Tongue (tissue), 1 donor: ENCODE measurements at regions not wholly inside any gene's neighbourhood (a gene's known extent, or its start where the extent isn't known, plus 50 kb on each side); places are given as distances from the start of the nearest gene placed in this dataset.
"Not testable (repeated sequence)": the region's sequence is repeated elsewhere in the genome, so short reads cannot be mapped to it uniquely, and the experiment has no call there.

Experiments
- DNase-seq: peaks from one replicate; pipeline ENCODE4 v3.0.0-alpha.2; 2015

DNA sequence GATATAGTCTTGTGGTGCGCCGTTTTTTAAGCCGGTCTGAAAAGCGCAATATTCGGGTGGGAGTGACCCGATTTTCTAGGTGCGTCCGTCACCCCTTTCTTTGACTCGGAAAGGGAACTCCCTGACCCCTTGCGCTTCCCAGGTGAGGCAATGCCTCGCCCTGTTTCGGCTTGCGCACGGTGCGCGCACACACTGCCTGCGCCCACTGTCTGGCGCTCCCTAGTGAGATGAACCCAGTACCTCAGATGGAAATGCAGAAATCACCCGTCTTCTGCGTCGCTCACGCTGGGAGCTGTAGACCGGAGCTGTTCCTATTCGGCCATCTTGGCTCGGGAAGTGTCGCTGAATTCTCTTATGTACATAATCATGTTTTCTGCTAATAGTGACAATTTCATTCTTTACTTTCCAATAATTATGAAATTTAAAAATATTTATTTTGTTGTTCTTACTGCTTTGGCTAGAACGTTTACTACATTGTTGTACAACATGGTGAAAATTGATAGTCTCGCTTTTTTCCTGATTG, 61.2 kb upstream of the MINDY3 start:
- not testable (repeated sequence) for DNase-seq

- DNase-seq: no peak
These were observed 71.1 kb upstream of the MINDY3 start for GRCh38 chr10:15931376-15931775.

GRCh38 chr10:15939543-15939942, 79.2 kb upstream of the MINDY3 start:
- not testable (repeated sequence) for DNase-seq

DNA sequence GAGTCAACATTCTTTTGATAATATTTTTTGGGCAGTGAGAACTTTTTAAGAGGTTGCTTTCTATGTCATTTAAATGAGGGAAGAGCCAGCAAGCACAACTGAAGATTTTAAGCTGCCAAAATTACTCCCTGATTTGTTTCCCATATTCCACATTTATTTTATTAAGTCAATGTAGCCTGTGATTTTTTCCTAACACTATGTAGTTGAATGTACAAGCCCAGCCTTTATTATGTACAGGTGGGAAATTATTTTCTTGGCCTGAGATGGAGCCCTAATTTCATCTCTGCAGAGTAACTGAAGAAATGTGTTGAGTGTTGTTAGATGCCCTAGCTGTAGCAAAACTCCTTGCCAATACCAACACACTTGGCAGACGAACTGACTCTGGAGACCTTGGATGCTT, 83.1 kb upstream of the MINDY3 start:
- peak; percentile 16 for DNase-seq

GRCh38 chr10:15954188-15954587, 93.9 kb upstream of the MINDY3 start:
- no peak for DNase-seq

- no peak for DNase-seq
These were observed 100.0 kb upstream of the MINDY3 start for GRCh38 chr10:15960277-15960676.

DNA sequence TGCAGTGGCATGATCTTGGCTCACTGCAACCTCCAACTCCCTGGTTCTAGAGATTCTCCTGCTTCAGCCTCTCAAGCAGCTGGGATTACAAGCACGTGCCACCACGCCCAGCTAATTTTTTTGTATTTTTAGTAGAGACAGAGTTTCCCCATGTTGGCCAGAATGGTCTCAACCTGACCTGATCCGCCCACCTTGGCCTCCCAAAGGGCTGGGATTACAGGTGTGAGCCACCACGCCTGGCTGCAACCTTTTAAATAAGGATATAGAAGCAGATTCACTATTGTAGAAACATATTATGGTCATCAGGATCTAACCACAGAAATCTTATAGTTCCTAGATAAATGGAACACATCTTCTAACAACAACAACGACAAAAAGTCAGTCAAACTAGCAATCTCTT, 112.4 kb upstream of the MINDY3 start:
- not testable (repeated sequence) for DNase-seq

GRCh38 chr10:15985690-15986089, 125.4 kb upstream of the MINDY3 start:
- no peak for DNase-seq

DNA sequence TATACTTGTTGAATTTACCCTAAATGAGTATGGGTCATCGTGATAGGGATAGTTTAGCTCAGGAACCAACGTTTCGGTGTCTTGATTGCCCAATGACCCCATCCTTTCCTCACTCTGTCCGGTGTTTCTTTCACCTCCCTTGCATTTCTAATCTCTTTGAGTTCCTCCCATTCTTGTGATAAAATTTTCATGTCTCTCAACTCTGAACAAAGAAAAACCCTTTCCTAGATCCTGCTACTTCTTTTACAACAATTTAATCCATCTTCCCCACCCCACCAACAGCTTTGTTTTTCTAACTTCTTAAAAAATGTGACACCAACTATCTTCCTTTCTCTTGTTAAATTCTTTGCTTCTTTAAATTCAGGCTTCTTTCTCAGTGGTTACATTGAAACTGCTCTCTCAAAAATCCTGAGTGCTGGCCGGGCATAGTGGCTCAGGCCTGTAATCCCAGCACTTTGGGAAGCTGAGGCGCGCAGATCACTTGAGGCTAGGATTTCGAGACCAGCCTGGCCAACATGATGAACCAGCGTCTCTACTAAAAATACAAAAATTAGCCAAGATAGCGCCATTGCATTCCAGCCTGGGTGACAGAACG, 130.3 kb upstream of the MINDY3 start:
- DNase-seq: no peak

GRCh38 chr10:15997313-15997712, 137.0 kb upstream of the MINDY3 start:
- no peak for DNase-seq

DNA sequence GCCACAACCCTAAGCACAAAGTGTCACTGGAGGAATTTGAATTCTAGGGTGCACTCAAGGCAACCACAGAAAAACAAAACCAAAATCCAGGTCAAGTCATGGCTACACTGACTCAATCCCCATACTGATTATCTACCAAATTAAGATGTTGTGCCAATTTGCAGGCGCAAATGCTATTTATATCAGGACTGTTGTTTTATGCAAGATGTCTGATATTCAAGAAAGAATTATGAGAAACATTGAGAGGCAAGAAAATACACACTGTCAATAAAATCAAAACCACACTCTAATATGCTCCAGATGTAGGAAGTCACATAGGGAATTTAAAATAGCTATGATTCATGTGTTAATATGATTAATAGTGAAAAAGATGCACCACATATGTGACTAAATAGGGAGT, 141.3 kb upstream of the MINDY3 start:
- no peak for DNase-seq

- no peak for DNase-seq
These were observed 149.5 kb upstream of the MINDY3 start for GRCh38 chr10:16009785-16010184.

DNA sequence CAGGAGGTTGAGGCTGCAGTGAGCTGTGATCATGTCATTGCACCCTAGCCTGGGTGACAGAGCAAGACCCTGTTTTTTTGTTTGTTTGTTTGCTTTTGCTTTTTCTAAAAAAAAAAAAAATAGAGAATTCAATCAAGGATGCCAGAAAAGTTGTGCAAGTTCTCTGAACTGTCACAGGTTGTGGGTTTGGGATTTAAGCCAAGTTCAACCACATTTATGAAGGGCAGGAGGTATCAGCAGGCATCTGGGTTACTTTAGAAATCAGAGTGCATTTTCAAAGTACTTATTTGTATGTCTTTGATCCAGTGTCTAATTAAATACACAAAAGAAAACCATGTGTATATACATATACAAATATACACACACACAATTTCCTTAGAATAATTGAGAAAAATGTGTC, 151.2 kb upstream of the MINDY3 start:
- no peak for DNase-seq

DNA sequence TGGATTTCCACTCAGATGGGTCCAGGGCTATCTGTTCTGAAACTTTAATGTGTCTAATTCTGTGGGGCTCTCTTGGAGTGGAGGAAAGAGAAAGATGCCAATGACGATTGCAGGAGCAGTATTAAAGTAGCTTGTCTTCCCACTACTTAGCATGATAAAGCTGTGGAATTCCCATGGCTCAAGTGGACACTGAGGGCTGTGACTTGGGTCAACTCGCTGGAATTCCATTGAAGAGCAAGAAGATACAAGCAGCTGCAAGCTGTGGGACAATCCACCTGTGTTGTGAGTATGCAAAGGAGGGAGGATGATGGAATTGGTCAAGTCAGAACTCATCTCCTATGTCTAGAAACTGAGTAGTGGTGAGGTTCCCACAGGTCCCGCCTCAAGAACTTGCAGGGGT, 154.2 kb upstream of the MINDY3 start:
- no peak for DNase-seq

DNA sequence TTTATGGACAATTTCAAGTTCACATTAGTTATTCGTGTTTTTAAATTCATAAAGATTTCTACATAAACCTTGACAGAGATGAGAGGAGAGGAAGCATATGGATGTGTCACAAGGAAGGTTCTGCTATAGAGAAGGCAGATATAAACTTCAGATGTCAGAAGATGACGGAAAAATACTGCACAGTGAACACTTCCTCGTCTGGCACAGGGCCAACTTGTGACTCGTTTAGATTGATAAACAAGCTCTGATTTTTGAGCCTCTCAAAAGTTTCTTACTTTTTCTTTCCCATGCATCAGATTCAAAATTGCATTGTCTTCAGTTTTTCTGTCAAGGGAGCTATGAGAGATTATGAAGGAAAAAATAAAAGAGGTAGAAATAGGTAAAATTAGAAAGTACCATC, 156.4 kb upstream of the MINDY3 start:
- DNase-seq: no peak

DNA sequence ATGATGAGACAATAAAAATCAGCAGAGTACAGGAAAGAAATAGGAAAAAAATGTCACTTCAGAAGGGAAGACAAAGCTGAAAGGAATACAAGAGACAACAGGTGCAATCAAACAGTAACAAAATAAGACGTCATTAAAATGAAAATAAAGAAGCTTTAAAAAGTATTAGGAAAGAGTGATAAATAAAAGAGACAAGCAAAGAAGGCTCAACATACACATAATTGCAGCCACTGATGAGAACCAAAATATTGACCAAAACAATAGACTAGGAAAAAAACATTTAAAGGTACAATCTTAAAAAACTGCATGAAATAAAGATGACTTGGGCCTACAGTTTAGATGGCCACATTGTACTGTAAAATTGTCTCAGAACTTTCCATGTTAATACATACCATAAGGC, 160.5 kb upstream of the MINDY3 start:
- DNase-seq: no peak

DNA sequence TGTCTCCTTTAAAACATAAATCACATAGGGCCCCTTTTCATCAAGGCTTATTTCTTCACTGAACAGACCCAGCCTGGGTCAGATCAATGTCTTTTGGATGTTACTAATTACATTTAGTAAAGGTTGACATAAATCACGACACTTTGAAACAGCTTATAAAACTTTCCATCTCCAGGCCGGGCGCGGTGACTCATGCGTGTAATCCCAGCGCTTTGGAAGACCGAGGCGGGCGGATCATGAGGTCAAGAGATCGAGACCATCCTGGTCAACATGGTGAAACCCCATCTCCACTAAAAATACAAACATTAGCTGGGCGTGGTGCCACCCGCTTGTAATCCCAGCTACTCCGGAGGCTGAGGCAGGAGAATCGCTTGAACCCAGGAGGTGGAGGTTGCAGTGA, 166.5 kb upstream of the MINDY3 start:
- DNase-seq: not testable (repeated sequence)

DNA sequence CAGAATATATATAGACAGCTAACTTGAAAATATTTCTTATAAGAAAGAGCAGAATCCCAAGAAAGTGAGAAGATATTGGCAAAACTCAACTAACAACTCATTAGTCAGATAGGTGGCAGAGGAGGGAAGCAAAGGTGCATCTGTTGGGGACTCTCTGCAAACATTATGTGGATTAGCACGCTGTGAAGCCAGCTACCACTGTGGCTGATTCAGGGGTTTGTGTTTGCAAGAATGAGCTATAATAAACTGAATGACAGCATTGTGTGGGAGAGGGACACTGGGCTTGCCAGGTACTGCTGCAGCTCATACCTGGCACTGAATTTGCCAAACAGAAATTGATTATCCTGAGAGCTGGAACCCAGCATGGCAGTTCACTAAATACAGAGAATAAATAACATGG, 170.3 kb upstream of the MINDY3 start:
- DNase-seq: no peak

- DNase-seq: no peak
These were observed 188.7 kb upstream of the MINDY3 start for GRCh38 chr10:16049050-16049449.

DNA sequence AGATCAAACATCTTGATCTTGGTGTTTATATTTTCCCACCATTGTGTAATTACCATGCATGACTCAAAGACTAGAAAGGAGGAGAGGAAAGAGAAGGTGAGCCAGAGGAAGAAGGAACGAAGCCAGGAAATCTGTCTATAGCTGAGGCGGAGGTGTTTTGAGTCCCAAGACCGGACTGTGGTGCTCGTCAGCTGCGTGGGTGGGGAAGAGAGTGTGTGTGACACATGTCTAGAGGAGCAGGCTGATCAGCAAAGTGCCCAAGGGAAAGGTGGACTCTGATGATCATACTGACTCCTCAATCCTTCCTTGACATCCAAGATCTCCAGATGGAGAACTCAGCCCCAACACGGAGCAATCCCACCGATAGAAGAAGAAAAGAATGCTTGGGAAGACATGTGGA, 189.5 kb upstream of the MINDY3 start:
- no peak for DNase-seq

- no peak for DNase-seq
These were observed 203.0 kb upstream of the MINDY3 start for GRCh38 chr10:16063350-16063749.

DNA sequence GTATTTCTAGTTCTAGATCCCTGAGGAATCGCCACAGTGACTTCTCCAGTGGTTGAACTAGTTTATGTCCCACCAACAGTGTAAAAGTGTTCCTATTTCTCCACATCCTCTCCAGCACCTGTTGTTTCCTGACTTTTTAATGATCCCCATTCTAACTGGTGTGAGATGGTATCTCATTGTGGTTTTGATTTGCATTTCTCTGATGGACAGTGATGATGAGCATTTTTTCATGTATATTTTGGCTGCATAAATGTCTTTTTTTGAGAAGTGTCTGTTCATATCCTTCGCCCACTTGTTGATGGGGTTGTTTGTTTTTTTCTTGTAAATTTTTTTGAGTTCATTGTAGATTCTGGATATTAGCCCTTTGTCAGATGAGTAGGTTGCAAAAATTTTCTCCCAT, 223.2 kb upstream of the MINDY3 start:
- DNase-seq: not testable (repeated sequence)

DNA sequence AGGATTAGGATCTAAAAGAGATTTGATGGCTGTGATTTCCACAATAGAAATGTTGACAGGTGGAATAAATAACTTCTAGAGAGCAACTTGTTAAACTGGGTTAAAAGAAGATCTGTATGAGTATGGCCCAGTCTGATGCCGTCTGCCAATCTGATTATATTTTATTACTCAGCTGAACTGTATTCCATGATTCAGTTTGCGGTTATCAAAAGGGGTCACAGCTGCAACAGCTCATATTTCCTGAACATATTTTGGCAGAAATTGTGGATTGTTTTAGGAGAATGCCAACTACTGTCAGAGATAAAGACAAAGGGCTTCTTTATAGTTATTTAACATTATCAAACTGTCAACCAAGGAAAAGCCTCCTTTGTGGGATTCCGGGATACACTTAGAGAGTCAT, 244.8 kb upstream of the MINDY3 start:
- peak; percentile 1 for DNase-seq

DNA sequence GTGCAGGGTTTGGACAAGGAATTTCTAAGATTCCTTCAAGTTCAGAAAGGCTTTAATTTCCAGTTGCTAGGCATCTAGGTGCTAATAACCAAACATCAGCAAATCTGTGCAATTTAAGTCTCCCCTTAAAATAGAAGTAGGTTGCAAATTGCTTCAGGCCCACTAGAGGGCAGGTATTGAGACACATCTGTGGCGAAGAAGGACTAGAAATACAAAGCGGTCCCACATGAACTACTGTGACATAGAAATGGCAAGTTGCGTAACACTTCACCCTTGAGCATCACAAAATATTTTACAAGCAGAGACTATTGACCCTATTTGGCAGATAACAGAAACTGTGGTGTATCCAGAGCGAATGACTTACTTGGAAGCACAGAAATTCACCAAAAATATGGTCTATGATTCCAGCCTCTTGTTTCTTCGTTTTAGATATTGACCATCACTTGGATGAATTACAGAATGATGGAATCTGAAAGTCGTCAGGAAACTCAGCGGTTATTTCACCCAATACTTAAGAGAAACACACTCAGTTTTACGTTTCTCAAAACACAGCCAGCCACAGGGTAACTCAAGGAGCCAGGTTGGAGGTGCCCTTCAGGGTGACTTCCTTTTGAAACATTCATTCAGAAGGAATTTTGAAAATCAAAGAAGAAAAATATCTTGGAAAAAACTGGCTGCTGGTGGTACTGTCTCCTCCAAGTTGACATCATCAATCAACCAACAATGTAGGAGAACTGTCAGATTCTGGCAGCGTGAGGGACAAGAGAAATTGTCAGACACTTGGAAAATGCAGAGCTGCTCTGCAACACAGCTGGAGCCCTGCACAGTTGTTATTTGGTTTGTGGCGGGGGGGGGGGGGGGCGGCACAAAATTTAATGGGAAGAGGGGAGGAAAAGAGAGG, 256.3 kb upstream of the MINDY3 start:
- DNase-seq: peak; percentile 8
